ENCODE measurements at regions not wholly inside any gene's neighbourhood (a gene's known extent, or its start where the extent isn't known, plus 50 kb on each side); places are given as distances from the start of the nearest gene placed in this dataset.

DNA sequence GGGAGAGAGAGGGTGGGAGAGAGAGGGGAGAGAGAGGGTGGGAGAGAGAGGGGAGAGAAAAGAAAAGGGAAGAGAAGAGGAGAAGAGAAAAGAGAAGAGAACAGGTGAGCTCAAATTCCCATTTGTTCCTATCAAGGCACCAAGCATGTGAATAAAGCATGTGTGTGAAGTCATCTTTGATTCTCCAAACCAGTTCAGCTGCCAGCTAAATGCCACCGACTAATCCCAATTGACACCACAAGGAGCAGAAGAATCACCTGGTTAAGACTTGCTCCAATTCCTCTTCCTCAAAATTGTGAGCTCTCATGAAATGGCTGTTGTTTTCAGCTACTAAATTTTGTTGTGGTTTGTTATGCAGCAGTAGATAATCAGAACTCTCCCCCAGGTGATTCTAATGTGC, 188.9 kb downstream of the TMX1 start:
- DNase-seq: no peak
- no peak for ATAC-seq (ENCODE audit: low read depth)
- H3K36me3 Mint-ChIP-seq (ENCODE audit: low read depth): no peaks in the 10 kb centered on the region
- intact Hi-C loops (cut with micrococcal nuclease): no loop called here
- no peaks in the 10 kb centered on the region for H3K9me3 Mint-ChIP-seq
- H3K4me1 Mint-ChIP-seq: no peaks in the 10 kb centered on the region
- no peak overlapping the region for H3K4me3 Mint-ChIP-seq
- H3K27me3 Mint-ChIP-seq: peaks cover 4% of the 10 kb centered on the region
- TF ChIP-seq, protein P1, sequence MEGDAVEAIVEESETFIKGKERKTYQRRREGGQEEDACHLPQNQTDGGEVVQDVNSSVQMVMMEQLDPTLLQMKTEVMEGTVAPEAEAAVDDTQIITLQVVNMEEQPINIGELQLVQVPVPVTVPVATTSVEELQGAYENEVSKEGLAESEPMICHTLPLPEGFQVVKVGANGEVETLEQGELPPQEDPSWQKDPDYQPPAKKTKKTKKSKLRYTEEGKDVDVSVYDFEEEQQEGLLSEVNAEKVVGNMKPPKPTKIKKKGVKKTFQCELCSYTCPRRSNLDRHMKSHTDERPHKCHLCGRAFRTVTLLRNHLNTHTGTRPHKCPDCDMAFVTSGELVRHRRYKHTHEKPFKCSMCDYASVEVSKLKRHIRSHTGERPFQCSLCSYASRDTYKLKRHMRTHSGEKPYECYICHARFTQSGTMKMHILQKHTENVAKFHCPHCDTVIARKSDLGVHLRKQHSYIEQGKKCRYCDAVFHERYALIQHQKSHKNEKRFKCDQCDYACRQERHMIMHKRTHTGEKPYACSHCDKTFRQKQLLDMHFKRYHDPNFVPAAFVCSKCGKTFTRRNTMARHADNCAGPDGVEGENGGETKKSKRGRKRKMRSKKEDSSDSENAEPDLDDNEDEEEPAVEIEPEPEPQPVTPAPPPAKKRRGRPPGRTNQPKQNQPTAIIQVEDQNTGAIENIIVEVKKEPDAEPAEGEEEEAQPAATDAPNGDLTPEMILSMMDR (IDR thresholded peaks at IDR 0.05): no peak
- POLR2A ChIA-PET: no interaction called here
- CTCF ChIA-PET: no interaction called here
- no peak overlapping the region for H3K27ac Mint-ChIP-seq

DNA sequence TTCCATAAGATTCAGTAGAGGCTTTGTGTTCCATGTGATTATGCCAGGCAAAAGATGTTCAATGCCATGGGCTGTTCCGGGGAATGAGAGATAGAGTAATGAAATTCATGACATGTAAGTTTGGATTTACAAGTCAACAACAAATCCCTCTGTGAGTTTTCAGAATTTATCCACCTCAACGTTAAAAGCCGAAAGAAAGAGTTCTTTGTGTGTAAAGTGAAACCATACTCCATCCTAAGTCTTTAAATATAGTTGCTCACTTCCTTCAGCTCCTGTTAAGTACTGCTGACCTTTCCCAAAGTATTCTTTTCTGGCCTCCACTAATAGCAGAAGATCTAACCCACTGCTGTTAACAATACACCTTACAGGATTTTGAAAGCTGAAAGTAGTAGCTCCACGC, 190.0 kb downstream of the TMX1 start:
- Mint-ChIP-seq H3K4me1 (no peaks in the 10 kb centered on the region), H3K36me3 (ENCODE audit: low read depth) (no peaks in the 10 kb centered on the region), H3K27ac (no peak overlapping the region), H3K27me3 (peaks cover 4% of the 10 kb centered on the region), H3K9me3 (no peaks in the 10 kb centered on the region), H3K4me3 (no peak overlapping the region)
- CTCF ChIA-PET: no interaction called here
- DNase-seq (no peak), ATAC-seq (ENCODE audit: low read depth) (no peak)
- TF ChIP-seq, protein P1 (IDR thresholded peaks at IDR 0.05): no peak
- intact Hi-C loops (cut with micrococcal nuclease): no loop called here
- POLR2A ChIA-PET: interaction anchor here (0.7 kb wide), 1 partner anchor 394 kb away, joined by 3 read pairs; no protein-coding TSS in a partner anchor

DNA sequence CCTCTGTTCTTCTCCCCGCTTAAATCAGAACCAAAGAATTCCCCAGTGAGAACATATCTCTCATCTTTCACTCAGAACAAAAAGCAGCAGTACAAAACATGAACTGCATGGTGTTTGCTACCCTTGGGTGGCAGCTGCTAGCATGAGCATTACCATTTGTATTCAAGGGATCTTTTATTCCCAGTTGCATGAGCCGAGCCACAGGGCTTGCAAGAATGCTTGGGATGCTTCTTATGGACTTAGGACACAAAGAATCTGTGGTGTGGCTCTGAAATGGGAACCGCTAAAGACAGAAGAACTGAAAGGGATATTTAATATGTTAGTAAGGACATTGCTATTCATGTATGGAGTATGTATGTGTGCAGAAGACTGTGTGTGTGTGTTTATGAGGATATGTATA, 190.6 kb downstream of the TMX1 start:
- no peak overlapping the region for H3K4me3 Mint-ChIP-seq

DNA sequence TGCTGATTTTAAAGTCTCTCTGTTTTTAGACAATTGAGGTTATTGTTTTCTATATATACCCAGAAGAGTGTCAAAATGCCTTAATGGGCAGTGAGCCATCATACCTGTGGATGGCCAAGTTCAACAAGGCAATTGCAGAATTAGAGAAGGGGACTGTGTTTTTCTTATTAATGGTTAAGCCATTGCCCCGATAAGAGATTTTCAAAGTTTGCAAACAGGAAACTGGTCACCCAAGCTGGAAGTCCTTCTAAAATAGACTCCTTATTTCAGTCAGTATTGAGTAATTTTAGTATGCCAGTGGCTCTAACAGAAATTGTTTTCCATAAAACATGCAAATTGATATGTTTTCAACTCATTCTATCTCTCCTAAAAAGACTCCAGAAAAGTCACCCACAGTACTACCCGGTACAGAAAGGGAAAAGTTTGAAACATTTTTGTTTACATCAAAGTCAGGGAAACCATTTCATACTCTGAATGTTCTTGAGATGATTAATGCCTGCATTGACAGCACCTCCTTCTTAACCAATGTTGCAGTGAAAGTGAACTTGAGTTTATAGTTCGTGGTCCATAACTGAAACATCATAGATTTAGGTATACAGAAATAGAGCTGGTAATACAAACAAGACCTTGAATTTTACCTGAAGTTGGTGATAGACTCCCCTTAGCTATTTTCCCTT, 191.1 kb downstream of the TMX1 start:
- no peaks in the 10 kb centered on the region for H3K36me3 Mint-ChIP-seq (ENCODE audit: low read depth)
- no peak for DNase-seq
- H3K27me3 Mint-ChIP-seq: peaks cover 4% of the 10 kb centered on the region
- CTCF ChIA-PET: no interaction called here
- intact Hi-C loops (cut with micrococcal nuclease): no loop called here
- POLR2A ChIA-PET: interaction anchor here (0.9 kb wide), 1 partner anchor 9 kb away, joined by 3 read pairs; no protein-coding TSS in a partner anchor
- H3K4me3 Mint-ChIP-seq: no peak overlapping the region
- TF ChIP-seq, protein P1 (IDR thresholded peaks at IDR 0.05): no peak
- no peak overlapping the region for H3K27ac Mint-ChIP-seq
- no peaks in the 10 kb centered on the region for H3K9me3 Mint-ChIP-seq
- no peaks in the 10 kb centered on the region for H3K4me1 Mint-ChIP-seq
- ATAC-seq (ENCODE audit: low read depth): no peak

More for the DNA sequence above, 190.6 kb downstream of the TMX1 start:
- DNase-seq (no peak), ATAC-seq (ENCODE audit: low read depth) (no peak)
- H3K27me3 Mint-ChIP-seq: peaks cover 4% of the 10 kb centered on the region
- ChIA-PET POLR2A (interaction anchor here (0.7 kb wide), 1 partner anchor 394 kb away, joined by 3 read pairs; no protein-coding TSS in a partner anchor), CTCF (no interaction called here)
- no peaks in the 10 kb centered on the region for H3K36me3 Mint-ChIP-seq (ENCODE audit: low read depth)
- no peaks in the 10 kb centered on the region for H3K9me3 Mint-ChIP-seq
- TF ChIP-seq, protein P1 (IDR thresholded peaks at IDR 0.05): no peak
- no peaks in the 10 kb centered on the region for H3K4me1 Mint-ChIP-seq
- intact Hi-C loops (cut with micrococcal nuclease): no loop called here
- no peak overlapping the region for H3K27ac Mint-ChIP-seq

DNA sequence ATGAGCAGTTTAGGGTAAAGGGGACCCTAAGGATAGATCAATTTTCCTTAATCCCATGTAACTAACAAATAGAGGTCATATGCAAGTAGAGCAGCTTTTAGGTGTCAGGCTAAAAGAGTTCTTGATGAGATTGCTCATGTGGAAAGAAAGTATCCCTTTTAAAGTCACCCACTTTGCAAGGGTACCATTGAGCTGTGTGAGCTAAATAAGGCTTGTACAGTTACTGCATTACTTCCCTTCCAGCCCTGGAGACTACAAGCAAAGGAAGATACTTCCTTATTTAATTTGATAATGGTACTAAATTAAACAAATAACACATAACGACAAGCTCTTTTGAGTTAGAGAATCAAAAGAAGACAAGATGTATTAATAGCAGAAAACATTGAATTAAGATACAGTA, 191.7 kb downstream of the TMX1 start:
- POLR2A ChIA-PET: interaction anchor here (0.9 kb wide), 1 partner anchor 9 kb away, joined by 3 read pairs; no protein-coding TSS in a partner anchor

More for the DNA sequence above, 191.7 kb downstream of the TMX1 start:
- Mint-ChIP-seq H3K4me1 (no peaks in the 10 kb centered on the region), H3K27ac (no peak overlapping the region), H3K9me3 (no peaks in the 10 kb centered on the region), H3K4me3 (no peak overlapping the region), H3K36me3 (ENCODE audit: low read depth) (no peaks in the 10 kb centered on the region), H3K27me3 (peaks cover 4% of the 10 kb centered on the region)
- CTCF ChIA-PET: no interaction called here
- ATAC-seq (ENCODE audit: low read depth): no peak
- intact Hi-C loops (cut with micrococcal nuclease): no loop called here
- no peak for DNase-seq
- TF ChIP-seq, protein P1 (IDR thresholded peaks at IDR 0.05): no peak
